ENCODE measurements at regions not wholly inside any gene's neighbourhood (a gene's known extent, or its start where the extent isn't known, plus 50 kb on each side); places are given as distances from the start of the nearest gene placed in this dataset.

DNA sequence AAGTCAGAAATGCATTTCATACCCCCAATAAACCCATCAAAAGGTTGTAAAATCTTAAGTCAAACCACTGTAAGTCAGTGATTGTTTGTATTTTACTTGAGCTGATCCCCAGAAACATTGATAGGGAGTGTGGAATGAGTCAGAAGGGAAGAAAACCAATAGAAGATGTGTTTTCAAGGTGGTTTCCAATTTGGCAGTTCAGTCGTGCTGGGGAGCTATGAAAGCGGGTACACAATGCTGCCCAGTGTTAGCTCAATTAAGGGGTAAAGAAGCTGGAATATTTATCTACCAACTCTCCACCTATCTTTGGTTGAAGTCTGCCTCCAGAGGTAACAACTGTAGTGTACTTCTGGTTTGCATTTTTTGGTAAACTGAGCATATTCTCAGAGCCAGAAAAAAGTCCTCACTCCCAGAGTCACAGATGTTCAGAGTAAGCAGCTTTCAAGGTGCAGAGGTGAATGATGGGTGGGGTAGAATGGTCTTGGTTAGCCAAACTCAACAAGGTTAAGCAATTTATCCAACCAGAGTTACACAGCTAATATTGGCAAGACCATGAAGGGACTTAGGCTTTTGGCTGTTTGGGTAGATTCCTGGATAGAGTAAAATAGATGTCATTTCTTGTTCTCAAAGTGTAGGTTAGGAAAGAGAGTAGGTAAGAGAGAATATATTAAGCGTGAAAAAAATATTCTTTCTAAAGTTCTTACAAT is 202.9 kb upstream of the ADGRL2 start:
- TF ChIP-seq CTCF (IDR thresholded peaks at IDR 0.05; ENCODE audit: low read length) (no peak), EZH2 (optimal IDR thresholded peaks at IDR 0.05; ENCODE audit: low read depth, low read length) (no peak), EZH2phosphoT487 (IDR thresholded peaks at IDR 0.05; ENCODE audit: low read length) (no peak)

All from MM.1S (cell line).